SK-N-MC (cell line): ENCODE measurements at regions not wholly inside any gene's neighbourhood (a gene's known extent, or its start where the extent isn't known, plus 50 kb on each side); places are given as distances from the start of the nearest gene placed in this dataset.

Source experiments
- EZH2 ChIP-seq: fragments of 200-600 bp; sonication (generic); IDR thresholded peaks from one replicate; pipeline ENCODE4 v1.6.1; 2017; ENCODE audit warnings: antibody characterized with exemption
- FOXP2 ChIP-seq: optimal IDR thresholded peaks from 2 replicates; pipeline ENCODE3; 2011; ENCODE audit warnings: mild to moderate bottlenecking, moderate library complexity; ENCODE audit not compliant: insufficient read depth; ENCODE audit errors: extremely low read length, control extremely low read depth
- POLR2AphosphoS5 ChIP-seq: IDR thresholded peaks from 2 replicates; pipeline ENCODE4 v1.6.1; 2012; ENCODE audit warnings: mild to moderate bottlenecking, low read depth, low read length, borderline replicate concordance

DNA sequence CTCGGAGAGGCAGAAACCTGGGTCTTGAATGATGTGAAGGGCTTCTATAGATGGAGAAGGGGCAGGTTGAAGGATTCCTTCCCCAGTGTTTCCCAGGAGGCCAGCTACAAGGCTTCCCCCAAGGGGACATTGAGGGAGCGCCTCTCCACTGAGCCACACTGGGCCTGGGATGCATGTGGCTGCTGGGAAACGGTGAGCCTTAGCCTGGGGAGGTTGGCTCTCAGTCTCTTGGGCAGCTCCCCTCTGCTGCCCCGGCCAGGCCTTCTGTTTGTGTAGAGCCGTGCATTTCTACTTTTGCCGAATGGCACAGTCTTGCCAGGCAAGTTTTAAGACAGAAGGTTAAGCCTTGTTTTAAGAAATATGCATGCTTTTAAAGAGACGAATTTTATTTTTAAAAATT, 254.4 kb upstream of the POU3F1 start:
- TF ChIP-seq EZH2: no peak
- no peak for TF ChIP-seq POLR2AphosphoS5
- TF ChIP-seq FOXP2: no peak
